ENCODE measurements at regions not wholly inside any gene's neighbourhood (a gene's known extent, or its start where the extent isn't known, plus 50 kb on each side); places are given as distances from the start of the nearest gene placed in this dataset.

DNA sequence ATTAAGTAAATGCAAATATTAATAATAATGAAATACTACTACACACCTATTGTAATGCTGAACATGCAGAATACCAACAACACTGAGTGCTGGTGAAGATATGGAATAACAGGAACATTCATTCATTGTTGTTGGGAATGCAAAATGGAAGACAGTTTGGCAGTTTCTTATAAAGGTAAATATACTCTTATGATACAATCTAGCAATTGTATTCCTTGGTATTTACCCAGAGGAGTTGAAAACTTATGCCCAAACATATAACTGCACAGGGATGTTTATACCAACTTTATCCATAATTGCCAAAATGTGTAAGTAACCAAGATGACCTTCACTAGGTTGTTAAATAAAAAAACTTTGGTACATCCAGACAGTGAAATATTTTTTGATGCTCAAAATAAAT lies 636.8 kb downstream of the PRR16 start:
- TF ChIP-seq, protein P1, sequence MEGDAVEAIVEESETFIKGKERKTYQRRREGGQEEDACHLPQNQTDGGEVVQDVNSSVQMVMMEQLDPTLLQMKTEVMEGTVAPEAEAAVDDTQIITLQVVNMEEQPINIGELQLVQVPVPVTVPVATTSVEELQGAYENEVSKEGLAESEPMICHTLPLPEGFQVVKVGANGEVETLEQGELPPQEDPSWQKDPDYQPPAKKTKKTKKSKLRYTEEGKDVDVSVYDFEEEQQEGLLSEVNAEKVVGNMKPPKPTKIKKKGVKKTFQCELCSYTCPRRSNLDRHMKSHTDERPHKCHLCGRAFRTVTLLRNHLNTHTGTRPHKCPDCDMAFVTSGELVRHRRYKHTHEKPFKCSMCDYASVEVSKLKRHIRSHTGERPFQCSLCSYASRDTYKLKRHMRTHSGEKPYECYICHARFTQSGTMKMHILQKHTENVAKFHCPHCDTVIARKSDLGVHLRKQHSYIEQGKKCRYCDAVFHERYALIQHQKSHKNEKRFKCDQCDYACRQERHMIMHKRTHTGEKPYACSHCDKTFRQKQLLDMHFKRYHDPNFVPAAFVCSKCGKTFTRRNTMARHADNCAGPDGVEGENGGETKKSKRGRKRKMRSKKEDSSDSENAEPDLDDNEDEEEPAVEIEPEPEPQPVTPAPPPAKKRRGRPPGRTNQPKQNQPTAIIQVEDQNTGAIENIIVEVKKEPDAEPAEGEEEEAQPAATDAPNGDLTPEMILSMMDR (IDR thresholded peaks at IDR 0.05): no peak
- TF ChIP-seq EZH2 (IDR thresholded peaks at IDR 0.05; ENCODE audit: borderline replicate concordance, insufficient read depth, low read depth, low read length, poor library complexity, severe bottlenecking): no peak

Data from B cell (primary cell).